Mucosa of descending colon (tissue), 3 donors: ENCODE measurements at regions not wholly inside any gene's neighbourhood (a gene's known extent, or its start where the extent isn't known, plus 50 kb on each side); places are given as distances from the start of the nearest gene placed in this dataset.

Experiments used
- ATAC-seq: fragments of 200-7000 bp; cut with Tn5 transposase; one replicate; pipeline ENCODE4 v1.9.1; 2020; ENCODE audit warnings: mild to moderate bottlenecking, moderate library complexity
- DNase-seq, 3 donors: peaks; one replicate each; pipeline ENCODE4 v3.0.0-alpha.2; 2020
- H3K36me3 ChIP-seq: fragments of 200-600 bp; one replicate; pipeline ENCODE4 v1.8.0; 2021; ENCODE audit warnings: low read depth, mild to moderate bottlenecking
- H3K4me1 ChIP-seq: fragments of 200-600 bp; one replicate; pipeline ENCODE4 v1.8.0; 2021; ENCODE audit warnings: low read depth, mild to moderate bottlenecking
- H3K4me3 ChIP-seq: fragments of 200-600 bp; one replicate; pipeline ENCODE4 v1.8.0; 2021; ENCODE audit warnings: mild to moderate bottlenecking
- H3K9me3 ChIP-seq: fragments of 200-600 bp; one replicate; pipeline ENCODE4 v1.8.0; 2021; ENCODE audit warnings: mild to moderate bottlenecking
- intact Hi-C, 2 donors: fragments of 100-400 bp; cut with DNase I in 1 of 2; cut with micrococcal nuclease in 1 of 2; formaldehyde crosslinking; loops; one replicate each; pipeline versions ENCODE4 v1.11.0 to v1.11.1; 2022; cut with DNase I, micrococcal nuclease
- TF ChIP-seq, protein P1 (sequence below): fragments of 200-600 bp; IDR thresholded peaks from one replicate; pipeline ENCODE4 v1.8.0; 2022; ENCODE audit warnings: antibody characterized with exemption, mild to moderate bottlenecking
- donor health status: DM: no; HTN: no; CAD: no; lungs with moderate emphysema.
- donor health status: DM: no; HTN: no; CAD: no.
- donor health status: DM: no; HTN: yes; CAD: no.

DNA sequence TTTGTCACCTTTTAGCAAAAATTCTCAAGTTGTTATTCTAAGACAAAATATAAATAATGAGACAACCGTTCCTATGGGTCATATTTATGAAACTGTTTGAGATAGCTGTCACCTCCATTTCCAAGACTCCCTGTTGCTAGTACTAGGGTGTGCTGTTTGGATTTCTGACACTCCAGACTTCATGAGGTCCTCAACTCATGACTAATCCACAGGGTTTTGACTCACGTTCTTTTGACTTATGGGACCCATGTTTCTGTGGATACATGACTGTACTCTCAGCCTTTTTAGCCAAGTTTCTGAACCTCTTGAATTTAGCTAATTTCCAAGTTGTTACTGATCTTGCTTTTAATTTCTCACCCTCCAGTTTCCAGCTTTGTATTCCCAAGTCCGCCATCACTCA is 178.7 kb upstream of the FAM98A start:
- TF ChIP-seq, protein P1, sequence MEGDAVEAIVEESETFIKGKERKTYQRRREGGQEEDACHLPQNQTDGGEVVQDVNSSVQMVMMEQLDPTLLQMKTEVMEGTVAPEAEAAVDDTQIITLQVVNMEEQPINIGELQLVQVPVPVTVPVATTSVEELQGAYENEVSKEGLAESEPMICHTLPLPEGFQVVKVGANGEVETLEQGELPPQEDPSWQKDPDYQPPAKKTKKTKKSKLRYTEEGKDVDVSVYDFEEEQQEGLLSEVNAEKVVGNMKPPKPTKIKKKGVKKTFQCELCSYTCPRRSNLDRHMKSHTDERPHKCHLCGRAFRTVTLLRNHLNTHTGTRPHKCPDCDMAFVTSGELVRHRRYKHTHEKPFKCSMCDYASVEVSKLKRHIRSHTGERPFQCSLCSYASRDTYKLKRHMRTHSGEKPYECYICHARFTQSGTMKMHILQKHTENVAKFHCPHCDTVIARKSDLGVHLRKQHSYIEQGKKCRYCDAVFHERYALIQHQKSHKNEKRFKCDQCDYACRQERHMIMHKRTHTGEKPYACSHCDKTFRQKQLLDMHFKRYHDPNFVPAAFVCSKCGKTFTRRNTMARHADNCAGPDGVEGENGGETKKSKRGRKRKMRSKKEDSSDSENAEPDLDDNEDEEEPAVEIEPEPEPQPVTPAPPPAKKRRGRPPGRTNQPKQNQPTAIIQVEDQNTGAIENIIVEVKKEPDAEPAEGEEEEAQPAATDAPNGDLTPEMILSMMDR = no peak
- peaks cover 21% of the 10 kb centered on the region for H3K9me3 ChIP-seq
- ATAC-seq (no peak), DNase-seq (no peak)
- H3K4me1 ChIP-seq = no peaks in the 10 kb centered on the region
- no peak overlapping the region for H3K4me3 ChIP-seq
- H3K36me3 ChIP-seq = no peaks in the 10 kb centered on the region
- intact Hi-C loops = no loop called here

DNA sequence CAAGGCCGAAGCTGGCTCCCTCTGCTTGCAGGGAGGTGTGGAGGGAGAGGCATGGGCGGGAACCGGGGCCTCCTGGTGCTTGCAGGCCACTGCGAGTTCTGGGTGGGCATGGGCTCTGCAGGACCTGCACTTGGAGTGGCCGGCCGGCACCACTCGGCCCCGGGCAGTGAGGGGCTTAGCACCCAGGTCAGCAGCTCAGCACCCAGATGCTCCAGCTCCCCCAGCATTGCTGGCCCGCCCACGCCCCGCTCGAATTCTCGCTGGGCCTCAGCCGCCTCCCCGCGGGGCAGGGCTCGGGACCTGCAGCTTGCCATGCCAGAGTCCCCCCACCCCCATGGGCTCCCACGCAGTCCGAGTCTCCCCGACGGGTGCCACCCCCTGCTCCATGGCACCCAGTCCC is 176.2 kb upstream of the FAM98A start:
- intact Hi-C loops = no loop called here
- peaks cover 21% of the 10 kb centered on the region for H3K9me3 ChIP-seq
- ATAC-seq = no peak
- TF ChIP-seq, protein P1 = no peak
- H3K4me3 ChIP-seq = no peak overlapping the region
- DNase-seq = no peak
- no peaks in the 10 kb centered on the region for H3K4me1 ChIP-seq
- H3K36me3 ChIP-seq = no peaks in the 10 kb centered on the region

DNA sequence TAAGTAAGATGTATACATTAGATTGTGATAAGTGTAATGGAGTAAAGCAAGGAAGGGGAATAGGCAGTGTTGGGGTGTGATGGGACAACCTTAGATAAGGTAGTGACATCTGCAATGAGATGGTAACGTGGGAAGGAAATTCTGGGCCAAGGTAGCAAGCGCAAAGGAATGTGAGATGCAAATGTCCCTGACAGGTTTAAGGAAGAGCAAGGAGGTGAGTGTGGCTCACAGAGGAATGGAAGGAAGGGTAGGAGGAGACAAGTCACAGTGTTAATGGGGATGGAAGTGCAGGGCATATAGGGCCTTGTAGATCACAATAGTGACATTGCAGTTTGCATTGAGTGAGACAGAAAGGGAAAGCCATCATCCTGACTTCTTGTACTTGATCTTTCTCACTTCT is 170.9 kb upstream of the FAM98A start:
- Histone ChIP-seq H3K9me3 (peaks cover 4% of the 10 kb centered on the region), H3K36me3 (no peaks in the 10 kb centered on the region), H3K4me3 (no peak overlapping the region), H3K4me1 (no peaks in the 10 kb centered on the region)
- TF ChIP-seq, protein P1 = no peak
- ATAC-seq (no peak), DNase-seq (no peak)
- intact Hi-C loops = no loop called here

DNA sequence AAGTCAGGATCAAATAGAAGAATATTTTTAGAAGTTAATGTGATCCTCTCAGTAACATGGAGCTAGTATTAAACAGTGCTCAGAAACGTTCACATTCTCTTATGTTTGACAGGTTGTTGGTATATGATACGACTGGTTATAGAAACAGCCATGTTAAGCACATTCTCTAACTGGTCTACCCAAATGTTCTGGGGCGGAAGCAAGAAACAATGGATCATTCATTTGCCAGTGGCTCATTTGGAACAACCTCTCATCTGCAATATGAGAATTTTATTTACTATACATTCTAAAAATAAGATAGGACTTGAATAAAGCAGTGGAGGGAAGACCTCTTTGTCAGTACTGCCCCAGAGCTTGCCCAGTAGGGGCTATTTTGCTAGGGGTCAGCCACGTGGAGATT is 167.1 kb upstream of the FAM98A start:
- H3K9me3 ChIP-seq = peaks cover 4% of the 10 kb centered on the region
- H3K4me3 ChIP-seq = no peak overlapping the region
- no peaks in the 10 kb centered on the region for H3K4me1 ChIP-seq
- no peaks in the 10 kb centered on the region for H3K36me3 ChIP-seq
- no peak for DNase-seq
- intact Hi-C loops = no loop called here
- ATAC-seq = no peak
- TF ChIP-seq, protein P1 = no peak

DNA sequence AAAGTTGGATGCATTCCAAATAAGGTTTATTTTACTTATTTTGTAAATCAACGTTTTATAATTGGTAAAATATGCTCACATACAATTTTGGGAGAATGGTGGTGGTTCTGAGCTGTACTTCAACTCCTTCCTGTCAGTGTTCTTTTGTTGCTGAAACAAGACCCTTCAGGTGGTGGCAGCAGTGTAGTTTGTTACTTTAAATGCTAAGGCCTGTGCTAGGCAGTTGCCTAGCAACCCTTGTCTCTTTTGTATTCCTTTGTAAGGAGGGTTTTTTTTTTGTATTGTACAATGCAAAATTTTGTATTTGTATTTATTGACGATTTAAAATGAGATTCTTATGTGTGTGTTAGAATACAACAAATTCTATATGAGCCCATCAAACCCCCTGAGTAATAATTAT is 166.0 kb upstream of the FAM98A start:
- no peak overlapping the region for H3K4me3 ChIP-seq
- ATAC-seq (no peak), DNase-seq (no peak)
- H3K9me3 ChIP-seq = peaks cover 7% of the 10 kb centered on the region
- intact Hi-C loops = no loop called here
- no peaks in the 10 kb centered on the region for H3K36me3 ChIP-seq
- H3K4me1 ChIP-seq = no peaks in the 10 kb centered on the region
- TF ChIP-seq, protein P1 = no peak

DNA sequence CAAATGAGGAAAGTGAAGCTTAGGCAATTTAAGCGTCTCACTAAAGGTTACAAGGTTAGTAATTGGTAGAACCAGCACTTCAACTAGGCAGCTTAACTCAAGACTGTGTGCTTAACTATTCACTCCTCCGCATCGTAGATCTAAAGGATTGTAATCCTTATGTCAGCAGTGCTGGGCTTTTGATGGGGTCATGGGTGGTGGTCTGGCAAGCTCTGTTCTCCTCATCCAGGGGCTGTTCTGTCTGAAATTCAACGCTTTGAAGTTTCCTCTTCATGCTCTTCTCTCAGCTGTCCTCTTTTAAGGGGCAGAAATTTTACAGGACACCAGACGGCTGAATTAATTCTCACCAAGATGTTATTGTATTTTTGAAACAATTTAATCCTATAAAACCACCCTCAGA is 165.5 kb upstream of the FAM98A start:
- TF ChIP-seq, protein P1 = no peak
- no peak overlapping the region for H3K4me3 ChIP-seq
- H3K4me1 ChIP-seq = no peaks in the 10 kb centered on the region
- H3K9me3 ChIP-seq = peaks cover 12% of the 10 kb centered on the region
- no peak for DNase-seq
- intact Hi-C loops = no loop called here
- no peak for ATAC-seq
- no peaks in the 10 kb centered on the region for H3K36me3 ChIP-seq
